Hepatocyte (in vitro differentiated cells): ENCODE measurements at regions not wholly inside any gene's neighbourhood (a gene's known extent, or its start where the extent isn't known, plus 50 kb on each side); places are given as distances from the start of the nearest gene placed in this dataset.

Source experiments
- CTCF ChIP-seq: fragments of 200-600 bp; sonication (generic); IDR thresholded peaks from 2 replicates; pipeline ENCODE4 v1.5.1; 2016; ENCODE audit warnings: antibody characterized with exemption, mild to moderate bottlenecking; ENCODE audit not compliant: poor library complexity
- EZH2 ChIP-seq: fragments of 200-600 bp; sonication (generic); IDR thresholded peaks from 2 replicates; pipeline ENCODE4 v1.6.1; 2016; ENCODE audit warnings: antibody characterized with exemption, mild to moderate bottlenecking, borderline replicate concordance

- TF ChIP-seq CTCF (no peak), EZH2 (no peak)
Measured at GRCh38 chr1:181391301-181391900, 91.9 kb upstream of the CACNA1E start.
